ENCODE measurements at regions not wholly inside any gene's neighbourhood (a gene's known extent, or its start where the extent isn't known, plus 50 kb on each side); places are given as distances from the start of the nearest gene placed in this dataset.

- Mint-ChIP-seq H3K9me3 (ENCODE audit: unreplicated experiment) (no peaks in the 10 kb centered on the region), H3K4me3 (ENCODE audit: unreplicated experiment) (no peak overlapping the region), H3K4me1 (ENCODE audit: insufficient read depth, unreplicated experiment) (no peaks in the 10 kb centered on the region), H3K27ac (ENCODE audit: low read depth, unreplicated experiment) (no peak overlapping the region), H3K27me3 (ENCODE audit: insufficient read depth, unreplicated experiment) (peaks cover 9% of the 10 kb centered on the region), H3K36me3 (ENCODE audit: insufficient read depth, unreplicated experiment) (no peaks in the 10 kb centered on the region)
- intact Hi-C loops (cut with micrococcal nuclease) = loop anchor here (5.0 kb wide), 1 partner anchor 54 kb away; no protein-coding TSS in a partner anchor
- no peak for TF ChIP-seq CTCF (IDR thresholded peaks at IDR 0.05; ENCODE audit: unreplicated experiment)
- no peak for DNase-seq (ENCODE audit: unreplicated experiment)
- no TSS peak for BruUV-seq (replicated peaks)
- ChIA-PET POLR2A (no interaction called here), CTCF (interaction anchor here (0.6 to 0.7 kb wide), 2 partner anchors 324 to 957 kb away, joined by 3 to 4 read pairs; no protein-coding TSS in a partner anchor)
Measured at GRCh38 chr20:61168605-61169004, 83.5 kb upstream of the CDH4 start.

- intact Hi-C loops (cut with micrococcal nuclease) = loop anchor here (5.0 kb wide), 1 partner anchor 52 kb away; no protein-coding TSS in a partner anchor
- Mint-ChIP-seq H3K9me3 (ENCODE audit: unreplicated experiment) (no peaks in the 10 kb centered on the region), H3K27ac (ENCODE audit: low read depth, unreplicated experiment) (no peak overlapping the region), H3K27me3 (ENCODE audit: insufficient read depth, unreplicated experiment) (no peaks in the 10 kb centered on the region), H3K36me3 (ENCODE audit: insufficient read depth, unreplicated experiment) (no peaks in the 10 kb centered on the region), H3K4me1 (ENCODE audit: insufficient read depth, unreplicated experiment) (no peaks in the 10 kb centered on the region), H3K4me3 (ENCODE audit: unreplicated experiment) (no peak overlapping the region)
- no TSS peak for BruUV-seq (replicated peaks)
- DNase-seq (ENCODE audit: unreplicated experiment) = no peak
- TF ChIP-seq CTCF (IDR thresholded peaks at IDR 0.05; ENCODE audit: unreplicated experiment) = no peak
- CTCF ChIA-PET = interaction anchor here (1.1 kb wide), 1 partner anchor 16 kb away, joined by 3 read pairs; no protein-coding TSS in a partner anchor
- POLR2A ChIA-PET = no interaction called here
Measured at GRCh38 chr20:61169874-61170273, 82.2 kb upstream of the CDH4 start.

- DNase-seq (ENCODE audit: unreplicated experiment) = no peak
- Mint-ChIP-seq H3K27ac (ENCODE audit: low read depth, unreplicated experiment) (no peak overlapping the region), H3K9me3 (ENCODE audit: unreplicated experiment) (no peaks in the 10 kb centered on the region), H3K36me3 (ENCODE audit: insufficient read depth, unreplicated experiment) (no peaks in the 10 kb centered on the region), H3K27me3 (ENCODE audit: insufficient read depth, unreplicated experiment) (no peaks in the 10 kb centered on the region), H3K4me3 (ENCODE audit: unreplicated experiment) (no peak overlapping the region), H3K4me1 (ENCODE audit: insufficient read depth, unreplicated experiment) (no peaks in the 10 kb centered on the region)
- intact Hi-C loops (cut with micrococcal nuclease) = no loop called here
- ChIA-PET POLR2A (no interaction called here), CTCF (interaction anchor here (0.6 kb wide), 2 partner anchors 157 to 1375 kb away, joined by 4 read pairs; no protein-coding TSS in a partner anchor)
- no peak for TF ChIP-seq CTCF (IDR thresholded peaks at IDR 0.05; ENCODE audit: unreplicated experiment)
- BruUV-seq (replicated peaks) = no TSS peak
Measured at GRCh38 chr20:61170496-61171320, 81.4 kb upstream of the CDH4 start.

GRCh38 chr20:61173267-61173666 is 78.8 kb upstream of the CDH4 start:
- ChIA-PET POLR2A (no interaction called here), CTCF (no interaction called here)
- Mint-ChIP-seq H3K27ac (ENCODE audit: low read depth, unreplicated experiment) (no peak overlapping the region), H3K27me3 (ENCODE audit: insufficient read depth, unreplicated experiment) (peaks cover 11% of the 10 kb centered on the region), H3K4me1 (ENCODE audit: insufficient read depth, unreplicated experiment) (no peaks in the 10 kb centered on the region), H3K4me3 (ENCODE audit: unreplicated experiment) (no peak overlapping the region), H3K36me3 (ENCODE audit: insufficient read depth, unreplicated experiment) (no peaks in the 10 kb centered on the region), H3K9me3 (ENCODE audit: unreplicated experiment) (no peaks in the 10 kb centered on the region)
- DNase-seq (ENCODE audit: unreplicated experiment) = no peak
- TF ChIP-seq CTCF (IDR thresholded peaks at IDR 0.05; ENCODE audit: unreplicated experiment) = no peak
- intact Hi-C loops (cut with micrococcal nuclease) = no loop called here
- no TSS peak for BruUV-seq (replicated peaks)
